Keratinocyte (primary cell): ENCODE measurements at regions not wholly inside any gene's neighbourhood (a gene's known extent, or its start where the extent isn't known, plus 50 kb on each side); places are given as distances from the start of the nearest gene placed in this dataset.

Source experiments
- EZH2 ChIP-seq: IDR thresholded peaks from one replicate; pipeline ENCODE4 v1.6.1; 2012; ENCODE audit warnings: inconsistent platforms, mild to moderate bottlenecking, low read length, moderate library complexity
- TF ChIP-seq, protein P1 (sequence below), 3 experiments: IDR thresholded peaks in 1 of 3; conservative IDR thresholded peaks in 1 of 3; optimal IDR thresholded peaks in 1 of 3; 2 replicates in 2 of 3; 3 replicates in 1 of 3; pipeline versions ENCODE3 to v1.5.1; 2011; ENCODE audit warnings: low read length in 3 of 3, mild to moderate bottlenecking in 3 of 3, moderate library complexity in 2 of 3, control low read depth in 1 of 3, inconsistent platforms in 1 of 3; ENCODE audit not compliant: insufficient read depth in 2 of 3; ENCODE audit errors: extremely low read depth in 1 of 3

DNA sequence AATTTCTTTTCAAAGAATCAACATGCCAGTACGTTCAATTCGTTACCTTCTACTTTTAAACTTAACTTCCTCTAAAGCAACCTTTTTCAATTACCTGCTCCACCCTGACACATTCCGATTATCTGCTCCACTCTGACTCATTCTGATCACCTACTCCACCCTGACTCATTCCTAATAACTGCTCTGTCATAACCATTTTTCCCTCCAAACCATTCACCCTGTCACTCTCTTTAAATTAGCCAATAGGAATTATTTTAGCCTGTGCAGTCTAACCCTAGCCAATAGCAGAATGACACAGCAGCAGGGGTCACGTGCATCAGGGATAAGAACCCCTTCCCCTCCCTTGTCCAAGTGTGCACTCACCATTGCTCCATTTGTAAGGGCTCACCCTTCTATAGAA, 557.4 kb upstream of the EYS start:
- TF ChIP-seq, protein P1, sequence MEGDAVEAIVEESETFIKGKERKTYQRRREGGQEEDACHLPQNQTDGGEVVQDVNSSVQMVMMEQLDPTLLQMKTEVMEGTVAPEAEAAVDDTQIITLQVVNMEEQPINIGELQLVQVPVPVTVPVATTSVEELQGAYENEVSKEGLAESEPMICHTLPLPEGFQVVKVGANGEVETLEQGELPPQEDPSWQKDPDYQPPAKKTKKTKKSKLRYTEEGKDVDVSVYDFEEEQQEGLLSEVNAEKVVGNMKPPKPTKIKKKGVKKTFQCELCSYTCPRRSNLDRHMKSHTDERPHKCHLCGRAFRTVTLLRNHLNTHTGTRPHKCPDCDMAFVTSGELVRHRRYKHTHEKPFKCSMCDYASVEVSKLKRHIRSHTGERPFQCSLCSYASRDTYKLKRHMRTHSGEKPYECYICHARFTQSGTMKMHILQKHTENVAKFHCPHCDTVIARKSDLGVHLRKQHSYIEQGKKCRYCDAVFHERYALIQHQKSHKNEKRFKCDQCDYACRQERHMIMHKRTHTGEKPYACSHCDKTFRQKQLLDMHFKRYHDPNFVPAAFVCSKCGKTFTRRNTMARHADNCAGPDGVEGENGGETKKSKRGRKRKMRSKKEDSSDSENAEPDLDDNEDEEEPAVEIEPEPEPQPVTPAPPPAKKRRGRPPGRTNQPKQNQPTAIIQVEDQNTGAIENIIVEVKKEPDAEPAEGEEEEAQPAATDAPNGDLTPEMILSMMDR (optimal IDR thresholded peaks at IDR 0.05 in 1 of 3, IDR thresholded peaks at IDR 0.05 in 1 of 3, conservative IDR thresholded peaks at IDR 0.05 in 1 of 3; ENCODE audit: extremely low read depth in 1 of 3, insufficient read depth in 2 of 3, low read length in 3 of 3) = no peak
- no peak for TF ChIP-seq EZH2
